ENCODE measurements at regions not wholly inside any gene's neighbourhood (a gene's known extent, or its start where the extent isn't known, plus 50 kb on each side); places are given as distances from the start of the nearest gene placed in this dataset.

- DNase-seq (ENCODE audit: low read depth in 2 of 3, low spot score in 2 of 3) = no peak
These were observed 204.2 kb downstream of the USP12 start for GRCh38 chr13:26967119-26968038.

GRCh38 chr13:26966701-26967080 lies 204.9 kb downstream of the USP12 start:
- DNase-seq (ENCODE audit: low read depth in 2 of 3, low spot score in 2 of 3) = no peak

GRCh38 chr13:26965952-26966700 lies 205.5 kb downstream of the USP12 start:
- DNase-seq (ENCODE audit: low read depth in 2 of 3, low spot score in 2 of 3) = no peak

DNA sequence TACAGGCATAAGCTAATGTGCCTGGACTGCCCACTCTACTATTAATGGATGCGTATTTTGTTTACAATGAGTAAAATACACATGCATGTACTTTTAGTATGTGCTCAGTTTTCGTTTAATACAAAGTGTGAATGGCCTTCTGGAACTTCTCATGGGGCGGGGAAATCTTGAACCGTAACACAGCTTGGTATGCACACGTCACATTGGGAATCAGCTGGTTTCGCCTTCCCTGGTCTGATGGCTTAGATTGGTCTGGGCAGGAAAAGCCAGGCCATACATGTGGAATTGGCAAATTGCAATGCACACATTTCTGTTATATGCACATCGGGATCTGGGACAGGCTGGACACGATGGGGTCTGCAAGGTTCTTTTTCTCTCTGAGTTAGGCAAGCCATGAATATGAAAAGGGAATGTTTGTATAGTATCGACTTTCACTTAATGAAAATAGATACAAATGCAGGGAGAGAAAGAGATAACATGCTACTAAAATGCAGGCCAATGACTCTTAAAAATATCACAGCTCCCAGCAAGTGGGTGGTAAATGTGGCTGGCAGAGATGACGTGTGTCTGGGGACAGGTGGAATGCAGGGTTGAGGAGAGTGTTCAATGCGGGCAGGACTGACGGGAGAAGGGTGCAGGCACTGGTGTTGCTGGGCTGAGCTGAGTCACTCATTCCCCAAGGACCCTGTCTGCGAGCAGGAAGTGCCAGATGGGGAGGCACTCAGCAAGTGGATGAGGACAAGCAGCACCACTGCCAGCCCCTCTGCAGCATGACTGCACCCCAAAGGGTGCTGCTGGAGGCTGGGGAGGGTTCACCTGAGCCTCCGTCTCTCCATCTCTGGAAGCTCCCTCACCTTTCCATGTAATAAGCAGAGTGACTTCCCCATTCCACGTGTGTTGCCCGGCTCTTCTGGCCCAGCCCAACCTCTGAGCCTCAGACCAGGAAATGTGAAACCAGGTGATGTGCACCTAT lies 204.0 kb upstream of the GPR12 start:
- DNase-seq (ENCODE audit: low read depth in 2 of 3, low spot score in 2 of 3) = no peak

DNA sequence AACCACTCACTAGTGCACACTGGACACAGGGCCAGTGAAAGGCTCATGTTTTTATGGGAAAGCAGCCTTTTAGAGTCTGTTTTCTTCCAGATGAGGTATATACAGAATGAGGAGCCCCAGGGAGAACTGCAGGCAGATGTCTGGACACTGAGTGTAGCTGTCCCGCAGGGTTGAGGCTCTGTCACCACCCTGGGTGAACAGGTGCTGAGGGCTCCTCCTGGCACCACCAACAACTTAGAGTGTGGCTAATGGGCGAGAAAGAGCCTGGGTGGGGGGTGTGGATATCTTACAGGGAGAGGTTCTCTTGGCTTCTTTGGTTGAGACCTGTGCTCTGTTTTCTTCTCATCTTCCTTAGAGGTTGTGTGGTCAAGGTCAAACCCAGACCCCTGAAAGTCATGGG lies 202.1 kb upstream of the GPR12 start:
- DNase-seq (ENCODE audit: low read depth in 2 of 3, low spot score in 2 of 3) = no peak

DNA sequence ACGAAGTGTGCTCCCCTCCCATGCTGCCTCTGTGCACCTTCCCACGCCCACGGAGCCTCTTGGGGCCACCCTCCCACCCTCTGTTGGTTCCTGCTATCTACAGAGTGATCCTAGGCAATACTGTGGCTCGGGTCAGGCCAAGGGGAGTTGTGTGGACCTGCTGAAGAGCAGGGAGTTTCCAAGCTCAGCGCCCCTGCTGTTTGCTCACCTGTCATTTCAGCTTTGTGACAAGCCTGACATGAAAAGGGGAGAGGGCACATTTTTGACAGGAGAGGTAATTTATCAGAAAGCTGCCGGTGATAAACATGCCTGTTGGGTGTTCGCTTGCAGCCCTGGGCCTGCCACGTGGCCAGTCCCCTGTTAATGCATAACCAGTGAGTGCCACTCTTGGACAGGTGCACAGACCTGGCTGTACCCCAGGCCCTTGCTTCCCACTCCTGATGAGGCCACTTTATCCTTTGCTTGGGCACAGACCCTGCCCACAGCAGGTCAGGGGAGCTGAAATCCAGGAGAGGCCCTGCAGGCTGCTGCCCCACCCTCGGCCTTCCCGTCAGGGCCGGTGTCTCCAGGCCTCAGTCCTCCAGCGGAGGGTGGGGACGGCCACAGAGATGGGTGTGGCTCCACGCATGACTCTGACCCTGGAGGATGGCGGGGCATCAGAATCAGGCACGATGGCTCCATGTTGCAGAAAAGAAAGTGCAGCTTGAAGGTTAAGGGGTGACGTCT lies 201.5 kb upstream of the GPR12 start:
- DNase-seq (ENCODE audit: low read depth in 2 of 3, low spot score in 2 of 3) = no peak

- no peak for DNase-seq (ENCODE audit: low read depth in 2 of 3, low spot score in 2 of 3)
These were observed 196.6 kb upstream of the GPR12 start for GRCh38 chr13:26957182-26957581.

DNA sequence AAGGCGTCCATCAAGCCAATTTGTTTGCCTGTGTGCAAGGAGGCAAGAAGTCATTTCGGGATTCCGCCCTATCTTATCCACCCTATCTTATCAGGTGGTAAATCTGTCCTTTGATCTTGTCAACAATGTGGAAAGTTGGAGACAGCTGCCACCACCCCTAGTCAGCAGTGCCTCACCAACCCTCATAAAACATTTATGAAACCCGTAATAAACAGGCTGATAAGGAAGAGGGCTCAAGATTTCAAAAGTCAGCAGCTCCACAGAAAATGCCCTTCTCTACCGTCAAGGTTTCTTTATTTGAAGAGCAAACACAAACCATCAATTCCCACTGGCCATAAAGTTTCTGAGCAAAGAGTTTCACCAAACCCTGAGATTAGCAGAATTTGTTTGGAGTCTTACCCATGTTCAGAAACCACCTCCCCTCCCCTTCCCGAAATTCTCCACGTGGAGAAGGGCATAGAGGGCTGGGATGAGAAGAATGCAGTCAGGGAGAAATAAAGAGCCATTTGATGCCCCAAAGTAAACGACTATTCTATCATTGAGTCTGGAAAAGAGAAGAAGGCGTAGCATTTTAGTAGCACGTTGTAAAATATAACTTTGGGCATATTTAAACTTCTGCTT lies 196.0 kb upstream of the GPR12 start:
- no peak for DNase-seq (ENCODE audit: low read depth in 2 of 3, low spot score in 2 of 3)

- no peak for DNase-seq (ENCODE audit: low read depth in 2 of 3, low spot score in 2 of 3)
These were observed 194.4 kb upstream of the GPR12 start for GRCh38 chr13:26954976-26955375.

- no peak for DNase-seq (ENCODE audit: low read depth in 2 of 3, low spot score in 2 of 3)
These were observed 192.7 kb upstream of the GPR12 start for GRCh38 chr13:26953291-26953690.

GRCh38 chr13:26952551-26953143 lies 192.1 kb upstream of the GPR12 start:
- no peak for DNase-seq (ENCODE audit: low read depth in 2 of 3, low spot score in 2 of 3)

- DNase-seq (ENCODE audit: low read depth in 2 of 3, low spot score in 2 of 3) = no peak
These were observed 191.1 kb upstream of the GPR12 start for GRCh38 chr13:26951581-26952177.

GRCh38 chr13:26950968-26951367 lies 190.4 kb upstream of the GPR12 start:
- DNase-seq (ENCODE audit: low read depth in 2 of 3, low spot score in 2 of 3) = no peak

- no peak for DNase-seq (ENCODE audit: low read depth in 2 of 3, low spot score in 2 of 3)
These were observed 190.0 kb upstream of the GPR12 start for GRCh38 chr13:26950546-26950945.

DNA sequence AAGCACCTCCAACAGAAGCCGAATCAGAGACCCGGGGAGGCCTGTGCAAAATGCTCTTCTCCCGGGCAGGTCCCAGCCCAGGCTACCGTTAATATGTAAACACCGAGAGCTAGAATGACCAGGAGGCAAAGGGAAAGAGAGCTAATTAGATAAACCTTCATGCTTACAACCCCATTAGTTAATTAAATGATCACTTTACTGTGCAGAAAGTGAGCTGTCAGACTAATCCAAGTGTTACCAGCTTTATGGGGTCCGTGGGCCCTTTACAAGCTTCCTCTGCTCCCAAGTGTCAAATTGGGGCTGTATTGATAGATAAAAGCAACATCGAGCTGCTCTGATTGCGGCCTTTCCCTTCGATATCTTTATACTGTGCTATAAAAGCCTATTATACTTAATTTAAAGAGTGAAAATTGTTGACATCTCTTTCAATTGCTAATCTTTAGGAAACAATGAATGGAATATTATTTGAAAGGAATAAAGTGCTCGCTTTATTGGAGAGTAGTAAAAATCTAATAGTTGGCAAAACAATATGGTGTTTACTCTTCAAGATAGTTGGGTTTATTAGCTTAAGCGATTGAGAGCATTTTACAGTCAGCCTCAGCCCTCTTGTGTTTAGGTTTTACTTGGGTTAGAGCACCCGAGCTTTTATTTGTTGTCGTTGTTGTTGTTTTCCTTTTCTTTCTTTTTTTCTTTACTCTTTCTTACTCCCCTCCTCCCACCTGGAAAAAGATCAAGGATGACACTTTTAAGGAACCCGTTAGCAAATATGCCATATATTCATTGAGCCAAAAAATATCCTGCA lies 189.3 kb upstream of the GPR12 start:
- DNase-seq (ENCODE audit: low read depth in 2 of 3, low spot score in 2 of 3) = no peak

GRCh38 chr13:26948353-26948752 lies 187.8 kb upstream of the GPR12 start:
- DNase-seq (ENCODE audit: low read depth in 2 of 3, low spot score in 2 of 3) = no peak

DNA sequence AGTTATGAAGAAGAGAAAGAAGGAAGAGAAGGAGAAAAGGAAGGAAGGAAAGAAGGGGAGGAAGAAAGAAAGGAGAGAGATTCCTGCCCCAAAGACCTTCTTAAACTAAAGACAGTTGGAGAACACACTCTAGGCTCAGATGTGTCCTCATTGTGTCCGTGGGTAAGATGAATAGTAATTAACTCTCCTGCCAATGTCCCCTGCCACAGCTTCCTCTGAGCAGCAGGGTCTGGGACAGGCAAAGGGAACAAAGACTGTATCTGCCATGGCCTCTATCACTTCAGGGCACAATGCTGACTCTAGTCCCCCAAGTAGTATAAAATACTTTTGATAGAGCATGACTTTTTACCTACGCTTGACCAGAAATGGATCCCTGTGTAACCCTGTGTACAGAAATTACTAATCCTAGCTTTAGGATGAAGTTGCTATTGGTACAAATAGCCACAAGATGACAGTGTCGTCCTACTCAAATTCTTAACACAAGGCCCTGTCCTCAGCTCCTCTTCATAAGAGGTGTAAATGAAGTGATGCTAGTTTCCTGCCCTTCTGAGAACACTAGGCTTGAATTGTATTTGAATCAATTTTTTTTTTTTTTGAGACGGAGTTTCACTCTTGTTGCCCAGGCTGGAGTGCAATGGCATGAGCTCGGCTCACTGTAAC lies 186.2 kb upstream of the GPR12 start:
- no peak for DNase-seq (ENCODE audit: low read depth in 2 of 3, low spot score in 2 of 3)

GRCh38 chr13:26943748-26944147 lies 183.2 kb upstream of the GPR12 start:
- no peak for DNase-seq (ENCODE audit: low read depth in 2 of 3, low spot score in 2 of 3)
